GM12875 (cell line): ENCODE measurements at regions not wholly inside any gene's neighbourhood (a gene's known extent, or its start where the extent isn't known, plus 50 kb on each side); places are given as distances from the start of the nearest gene placed in this dataset.

Experiments
- H3K4me3 ChIP-seq: one replicate; pipeline ENCODE4 v1.5.1; 2011; ENCODE audit warnings: low read depth, low read length, control low read depth
- TF ChIP-seq, protein P1 (sequence below): IDR thresholded peaks from 2 replicates; pipeline ENCODE4 v1.5.1; 2011; ENCODE audit warnings: low read depth, mild to moderate bottlenecking, control low read depth, inconsistent platforms, low read length, moderate library complexity, borderline replicate concordance; ENCODE audit not compliant: insufficient read depth

DNA sequence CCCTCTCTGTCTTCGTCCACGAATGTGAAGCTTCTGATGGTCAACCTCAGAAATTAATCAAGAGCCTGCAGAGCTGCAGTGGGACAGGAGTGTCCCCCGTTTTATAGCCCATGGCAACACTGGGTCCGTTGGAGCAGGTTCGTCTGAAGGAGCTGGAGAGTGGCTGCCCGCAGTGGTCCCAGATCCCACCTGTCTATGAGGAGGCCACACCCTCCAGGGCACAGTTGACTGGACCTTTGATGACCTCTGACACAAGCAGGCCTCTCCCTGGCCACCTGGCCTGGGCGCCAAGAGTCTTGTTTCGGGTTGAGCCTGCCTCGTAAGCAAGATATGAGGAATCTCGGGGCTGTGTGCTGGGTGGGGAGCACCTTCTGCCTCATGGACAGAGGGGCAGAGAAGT is 100.7 kb upstream of the SFSWAP start:
- no peak overlapping the region for H3K4me3 ChIP-seq

DNA sequence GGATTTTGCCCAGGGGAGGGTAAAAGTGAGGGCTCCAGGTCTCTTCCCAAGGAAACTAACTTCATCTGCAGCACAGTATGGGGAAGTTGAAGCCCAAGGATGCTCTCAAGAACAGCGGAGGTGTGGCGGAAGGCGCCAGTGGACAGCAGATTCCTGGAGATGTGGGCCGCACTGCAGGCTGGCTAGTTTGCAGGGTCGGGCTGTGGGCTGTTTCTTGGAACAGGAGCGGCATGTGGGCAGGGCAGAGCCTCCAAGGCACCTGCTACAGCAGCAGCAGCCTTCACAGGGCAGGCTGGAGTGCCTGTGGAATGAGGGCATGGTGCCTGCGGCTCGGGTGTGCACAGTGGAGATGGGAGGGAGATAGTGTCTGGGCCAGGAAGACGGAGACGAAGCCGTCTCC is 100.0 kb upstream of the SFSWAP start:
- TF ChIP-seq, protein P1, sequence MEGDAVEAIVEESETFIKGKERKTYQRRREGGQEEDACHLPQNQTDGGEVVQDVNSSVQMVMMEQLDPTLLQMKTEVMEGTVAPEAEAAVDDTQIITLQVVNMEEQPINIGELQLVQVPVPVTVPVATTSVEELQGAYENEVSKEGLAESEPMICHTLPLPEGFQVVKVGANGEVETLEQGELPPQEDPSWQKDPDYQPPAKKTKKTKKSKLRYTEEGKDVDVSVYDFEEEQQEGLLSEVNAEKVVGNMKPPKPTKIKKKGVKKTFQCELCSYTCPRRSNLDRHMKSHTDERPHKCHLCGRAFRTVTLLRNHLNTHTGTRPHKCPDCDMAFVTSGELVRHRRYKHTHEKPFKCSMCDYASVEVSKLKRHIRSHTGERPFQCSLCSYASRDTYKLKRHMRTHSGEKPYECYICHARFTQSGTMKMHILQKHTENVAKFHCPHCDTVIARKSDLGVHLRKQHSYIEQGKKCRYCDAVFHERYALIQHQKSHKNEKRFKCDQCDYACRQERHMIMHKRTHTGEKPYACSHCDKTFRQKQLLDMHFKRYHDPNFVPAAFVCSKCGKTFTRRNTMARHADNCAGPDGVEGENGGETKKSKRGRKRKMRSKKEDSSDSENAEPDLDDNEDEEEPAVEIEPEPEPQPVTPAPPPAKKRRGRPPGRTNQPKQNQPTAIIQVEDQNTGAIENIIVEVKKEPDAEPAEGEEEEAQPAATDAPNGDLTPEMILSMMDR: no peak
- H3K4me3 ChIP-seq: no peak overlapping the region

More for the DNA sequence above, 100.7 kb upstream of the SFSWAP start:
- TF ChIP-seq, protein P1: no peak

- H3K4me3 ChIP-seq: no peak overlapping the region
- TF ChIP-seq, protein P1: no peak
These were observed 99.3 kb upstream of the SFSWAP start for GRCh38 chr12:131611416-131612091.

DNA sequence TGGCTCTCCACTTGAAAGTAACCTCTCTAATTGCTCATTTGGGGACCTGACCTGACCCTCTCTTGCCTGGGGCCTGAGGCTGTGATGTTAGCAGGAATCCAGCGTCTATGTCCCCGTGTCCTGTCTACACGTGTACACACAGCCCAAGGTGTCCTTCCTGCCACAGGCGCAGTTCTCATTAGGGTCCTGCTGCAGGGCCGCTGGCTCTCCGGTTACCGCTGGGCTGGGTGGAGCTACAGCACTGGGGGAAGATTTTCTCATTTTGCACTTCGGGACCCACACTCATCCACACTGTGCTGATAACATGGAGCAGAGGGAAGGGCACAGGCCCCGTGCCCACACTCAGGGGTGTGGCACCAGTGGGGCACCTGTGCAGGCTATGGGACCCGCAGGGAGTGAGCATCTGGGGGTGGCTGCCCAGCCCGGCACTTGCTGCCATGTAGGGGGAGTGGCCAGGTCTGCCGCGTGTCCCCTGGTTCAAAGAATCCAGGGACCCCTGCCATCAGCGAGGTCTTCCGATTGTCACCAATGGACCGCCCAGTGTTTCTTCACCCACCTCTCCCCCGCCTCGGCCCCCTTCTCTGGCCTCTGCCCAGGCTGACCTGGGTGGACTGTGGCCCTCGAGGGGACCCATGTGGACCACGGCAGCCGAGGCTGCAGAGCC is 98.7 kb upstream of the SFSWAP start:
- TF ChIP-seq, protein P1: no peak

GRCh38 chr12:131613186-131613585 is 97.7 kb upstream of the SFSWAP start:
- TF ChIP-seq, protein P1: no peak
- no peak overlapping the region for H3K4me3 ChIP-seq

More for the DNA sequence above, 98.7 kb upstream of the SFSWAP start:
- H3K4me3 ChIP-seq: no peak overlapping the region

- TF ChIP-seq, protein P1: no peak
- H3K4me3 ChIP-seq: no peak overlapping the region
These were observed 97.2 kb upstream of the SFSWAP start for GRCh38 chr12:131613678-131614077.
